Endothelial cell of umbilical vein (primary cell): ENCODE measurements at regions not wholly inside any gene's neighbourhood (a gene's known extent, or its start where the extent isn't known, plus 50 kb on each side); places are given as distances from the start of the nearest gene placed in this dataset.

ENCODE experiments used
- BruUV-seq: library from RNA; stranded (reverse); fragments of 400-500 nt; replicated peaks from 2 replicates; lab custom pipeline; 2021; lab: Mats Ljungman, UMichigan
- CTCF ChIA-PET: fragments of 300-600, 350-600 bp; sonication (Branson Sonifier 250); formaldehyde crosslinking; loops from one replicate; lab custom pipeline; 2021; ENCODE audit warnings: antibody characterized with exemption, inconsistent platforms; lab: Charles Lee
- POLR2A ChIA-PET: fragments of 300-600, 350-600 bp; sonication (Branson Sonifier 250); formaldehyde crosslinking; loops from one replicate; lab custom pipeline; 2021; ENCODE audit warnings: antibody characterized with exemption, inconsistent platforms; lab: Charles Lee
- DNase-seq: peaks from one replicate; pipeline ENCODE4 v3.0.0-alpha.2; 2011; ENCODE audit warnings: low read depth, low spot score
- FAIRE-seq: peaks from 2 replicates; lab custom pipeline; 2011; peaks lifted over from hg19 to GRCh38; lab: Jason Lieb, UNC
- H2AFZ ChIP-seq: 2 replicates; pipeline ENCODE4 v1.6.0; 2012; ENCODE audit warnings: low read depth, low read length, control low read depth, inconsistent platforms
- H3K27ac ChIP-seq: 2 replicates; pipeline ENCODE4 v1.5.1; 2011; ENCODE audit warnings: low read depth, mild to moderate bottlenecking, control low read depth, low read length, moderate library complexity; ENCODE audit not compliant: insufficient read depth
- H3K27me3 ChIP-seq, 2 experiments: 2 replicates each; pipeline versions ENCODE4 v1.6.0 to v1.6.1; 2011; ENCODE audit warnings: low read length in 2 of 2, mixed read lengths in 1 of 2; ENCODE audit not compliant: control insufficient read depth in 2 of 2, insufficient read depth in 2 of 2
- H3K36me3 ChIP-seq, 2 experiments: 2 replicates in 1 of 2; 3 replicates in 1 of 2; pipeline ENCODE4 v1.5.1; 2011; ENCODE audit warnings: low read length in 2 of 2, mild to moderate bottlenecking in 1 of 2, moderate library complexity in 1 of 2; ENCODE audit not compliant: control insufficient read depth in 2 of 2, insufficient read depth in 2 of 2; ENCODE audit errors: extremely low read depth in 1 of 2
- H3K4me1 ChIP-seq: 3 replicates; pipeline ENCODE4 v1.5.1; 2011; ENCODE audit warnings: mild to moderate bottlenecking, low read length; ENCODE audit not compliant: control insufficient read depth, insufficient read depth; ENCODE audit errors: extremely low read depth
- H3K4me2 ChIP-seq: 2 replicates; pipeline ENCODE4 v1.6.1; 2011; ENCODE audit warnings: low read length, control low read depth, mixed read lengths; ENCODE audit not compliant: insufficient read depth
- H3K4me3 ChIP-seq, 3 experiments: fragments of 200-600 bp in 1 of 3; sonication (generic), shearing (Covaris generic) in 1 of 3; replicated peaks in 1 of 3; 2 replicates each; pipeline ENCODE4 v1.5.1; 2011 to 2016; ENCODE audit warnings: control low read depth in 3 of 3, low read length in 3 of 3, mild to moderate bottlenecking in 2 of 3, inconsistent platforms in 1 of 3, low read depth in 1 of 3, moderate library complexity in 1 of 3; ENCODE audit not compliant: insufficient read depth in 1 of 3
- H3K79me2 ChIP-seq: 2 replicates; pipeline ENCODE4 v1.6.0; 2012; ENCODE audit warnings: low read length, inconsistent platforms; ENCODE audit not compliant: control insufficient read depth, insufficient read depth
- H3K9ac ChIP-seq: replicated peaks from 2 replicates; pipeline ENCODE3; 2011; ENCODE audit warnings: low read length, control low read depth; ENCODE audit not compliant: insufficient read depth; ENCODE audit errors: extremely low read depth
- H3K9me1 ChIP-seq: replicated peaks from 3 replicates; pipeline ENCODE4 v1.6.0; 2011; ENCODE audit warnings: mild to moderate bottlenecking, low read length; ENCODE audit not compliant: control insufficient read depth, insufficient read depth; ENCODE audit errors: extremely low read depth
- H3K9me3 ChIP-seq: replicated peaks from 2 replicates; pipeline ENCODE4 v1.5.1; 2012; ENCODE audit warnings: low read length, inconsistent platforms; ENCODE audit not compliant: control insufficient read depth, insufficient read depth
- H4K20me1 ChIP-seq: replicated peaks from 2 replicates; pipeline ENCODE3; 2011; ENCODE audit warnings: mild to moderate bottlenecking, low read length; ENCODE audit not compliant: control insufficient read depth, insufficient read depth; ENCODE audit errors: extremely low read depth
- CTCF ChIP-seq, 2 donors: IDR thresholded peaks; 1 replicate in 1 of 2; 2 replicates in 1 of 2; pipeline ENCODE4 v1.5.1; 2011; ENCODE audit warnings: low read length in 2 of 2, mild to moderate bottlenecking in 2 of 2, moderate library complexity in 2 of 2, control low read depth in 1 of 2, inconsistent platforms in 1 of 2, low read depth in 1 of 2; ENCODE audit not compliant: insufficient read depth in 1 of 2; ENCODE audit errors: extremely low read depth in 1 of 2
- EZH2 ChIP-seq: IDR thresholded peaks from 2 replicates; pipeline ENCODE4 v1.6.1; 2012; ENCODE audit warnings: borderline replicate concordance, low read depth, mild to moderate bottlenecking, moderate library complexity, low read length, inconsistent platforms; ENCODE audit not compliant: severe bottlenecking
- FOS ChIP-seq: IDR thresholded peaks from 2 replicates; pipeline ENCODE4 v1.6.1; 2011; ENCODE audit warnings: mild to moderate bottlenecking, low read length, moderate library complexity, borderline replicate concordance; ENCODE audit not compliant: insufficient read depth
- GATA2 ChIP-seq: IDR thresholded peaks from 2 replicates; pipeline ENCODE4 v1.7.0; 2011; ENCODE audit warnings: low read depth, mild to moderate bottlenecking, moderate library complexity, mixed read lengths, low read length; ENCODE audit not compliant: insufficient read length, insufficient read depth
- JUN ChIP-seq: IDR thresholded peaks from 2 replicates; pipeline ENCODE4 v1.6.1; 2011; ENCODE audit warnings: borderline replicate concordance, low read depth; ENCODE audit not compliant: insufficient read length, insufficient read depth
- MYC ChIP-seq: IDR thresholded peaks from one replicate; pipeline ENCODE4 v1.6.1; 2011; ENCODE audit warnings: mild to moderate bottlenecking, low read depth, low read length
- POLR2A ChIP-seq: IDR thresholded peaks from 2 replicates; pipeline ENCODE4 v1.6.1; 2012; ENCODE audit warnings: low read depth, mild to moderate bottlenecking, control low read depth, low read length
- POLR2AphosphoS5 ChIP-seq: IDR thresholded peaks from 2 replicates; pipeline ENCODE4 v1.6.1; 2012; ENCODE audit warnings: low read depth, mild to moderate bottlenecking, control low read depth, low read length, moderate library complexity; ENCODE audit not compliant: insufficient read depth
- dilution Hi-C: fragments of 300-500 bp; cut with MboI; formaldehyde crosslinking; loops from one replicate; pipeline ENCODE4 v1.15.0; 2019; ENCODE audit warnings: low sequenced_read_pairs; ENCODE audit not compliant: extremely low pct_ligation_motif_present
- intact Hi-C: fragments of 100-400 bp; cut with micrococcal nuclease; formaldehyde crosslinking; loops from one replicate; pipeline ENCODE4 v1.10.0; 2022
- TF ChIP-seq, protein P1 (sequence below): IDR thresholded peaks from 2 replicates; pipeline ENCODE4 v1.6.1; 2011; ENCODE audit not compliant: insufficient read depth, insufficient read length

DNA sequence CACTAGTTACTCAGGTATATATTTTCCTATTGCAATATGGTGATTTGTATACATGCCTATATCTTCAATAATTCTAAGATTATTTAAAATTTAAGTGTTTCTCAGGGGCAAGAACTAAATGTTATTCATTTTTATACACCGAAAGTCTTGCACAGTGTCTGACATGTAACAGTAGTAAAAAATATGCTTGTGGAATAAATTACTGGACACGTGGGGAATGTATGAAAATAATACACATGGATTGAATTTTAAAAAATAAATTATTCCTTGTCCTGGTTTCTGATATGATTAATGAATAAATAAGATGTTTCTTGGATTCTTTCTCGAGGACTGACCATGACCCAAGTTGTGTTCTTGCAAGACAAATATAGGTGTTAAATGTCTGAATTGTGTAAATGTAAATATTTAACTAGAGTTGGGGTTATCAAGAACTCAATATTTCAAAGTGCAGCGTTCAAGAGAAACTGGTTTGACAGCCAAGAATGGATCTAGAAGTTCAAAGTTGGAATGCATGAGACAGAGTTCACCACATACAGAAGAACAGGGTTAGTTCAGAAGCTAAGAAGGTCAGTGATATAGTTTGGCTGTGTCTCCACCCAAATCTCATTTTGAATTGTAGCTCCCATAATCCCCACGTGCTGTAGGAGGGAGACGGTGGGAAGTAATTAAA is 142.1 kb upstream of the SPAG17 start:
- Histone ChIP-seq H4K20me1 (no peaks in the 10 kb centered on the region), H3K9me3 (no peaks in the 10 kb centered on the region), H3K9me1 (no peaks in the 10 kb centered on the region), H3K4me1 (no peaks in the 10 kb centered on the region), H3K9ac (no peak overlapping the region), H3K4me3 (no peak overlapping the region), H3K79me2 (no peaks in the 10 kb centered on the region), H3K27ac (no peak overlapping the region), H2AFZ (no peak overlapping the region), H3K27me3 (no peaks in the 10 kb centered on the region), H3K36me3 (no peaks in the 10 kb centered on the region), H3K4me2 (no peak overlapping the region)
- CTCF ChIA-PET, result no interaction called here
- POLR2A ChIA-PET, result no interaction called here
- TF ChIP-seq POLR2AphosphoS5, result no peak
- no peak for TF ChIP-seq FOS
- no peak for TF ChIP-seq POLR2A
- TF ChIP-seq JUN, result no peak
- TF ChIP-seq EZH2, result no peak
- no peak for TF ChIP-seq GATA2
- TF ChIP-seq, protein P1, sequence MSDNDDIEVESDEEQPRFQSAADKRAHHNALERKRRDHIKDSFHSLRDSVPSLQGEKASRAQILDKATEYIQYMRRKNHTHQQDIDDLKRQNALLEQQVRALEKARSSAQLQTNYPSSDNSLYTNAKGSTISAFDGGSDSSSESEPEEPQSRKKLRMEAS, result no peak
- no peak for TF ChIP-seq MYC
- no peak for TF ChIP-seq CTCF (IDR thresholded peaks at IDR 0.05; ENCODE audit: extremely low read depth in 1 of 2, insufficient read depth in 1 of 2, low read depth in 1 of 2, low read length in 2 of 2)
- DNase-seq (no peak), FAIRE-seq (no peak)
- no TSS peak for BruUV-seq
- intact Hi-C loops, result no loop called here
- dilution Hi-C loops, result no loop called here
